Mucosa of rectum (tissue), 2 donors: ENCODE measurements at regions not wholly inside any gene's neighbourhood (a gene's known extent, or its start where the extent isn't known, plus 50 kb on each side); places are given as distances from the start of the nearest gene placed in this dataset.
A peak's percentile ranks its signal among the peaks of the same experiment; 100 is the strongest.

Experiments used
- H3K27ac ChIP-seq, 2 donors: one replicate each; pipeline ENCODE4 v1.7.0; 2013; ENCODE audit warnings: inconsistent platforms in 2 of 2, low read depth in 2 of 2, low read length in 2 of 2
- H3K27me3 ChIP-seq, 2 donors: one replicate each; pipeline ENCODE4 v1.7.0; 2013; ENCODE audit warnings: low read length in 2 of 2; ENCODE audit not compliant: control insufficient read depth in 2 of 2, insufficient read depth in 2 of 2
- H3K36me3 ChIP-seq, 2 donors: one replicate each; pipeline ENCODE4 v1.7.0; 2013; ENCODE audit warnings: low read length in 2 of 2; ENCODE audit not compliant: control insufficient read depth in 2 of 2, insufficient read depth in 2 of 2
- H3K4me1 ChIP-seq, 2 donors: one replicate each; pipeline ENCODE4 v1.7.0; 2013; ENCODE audit warnings: low read length in 2 of 2, mild to moderate bottlenecking in 1 of 2; ENCODE audit not compliant: control insufficient read depth in 2 of 2, insufficient read depth in 2 of 2
- H3K4me3 ChIP-seq, 2 donors: one replicate each; pipeline ENCODE4 v1.7.0; 2013; ENCODE audit warnings: low read length in 2 of 2
- H3K9ac ChIP-seq, 2 donors: one replicate each; pipeline ENCODE4 v1.7.0; 2013; ENCODE audit warnings: low read length in 2 of 2, low read depth in 1 of 2, mild to moderate bottlenecking in 1 of 2
- H3K9me3 ChIP-seq, 2 donors: one replicate each; pipeline ENCODE4 v1.7.0; 2013; ENCODE audit warnings: low read length in 2 of 2; ENCODE audit not compliant: control insufficient read depth in 2 of 2
- donor health status: healthy.
- donor health status: Normal muscosa, but diverticular disease.

DNA sequence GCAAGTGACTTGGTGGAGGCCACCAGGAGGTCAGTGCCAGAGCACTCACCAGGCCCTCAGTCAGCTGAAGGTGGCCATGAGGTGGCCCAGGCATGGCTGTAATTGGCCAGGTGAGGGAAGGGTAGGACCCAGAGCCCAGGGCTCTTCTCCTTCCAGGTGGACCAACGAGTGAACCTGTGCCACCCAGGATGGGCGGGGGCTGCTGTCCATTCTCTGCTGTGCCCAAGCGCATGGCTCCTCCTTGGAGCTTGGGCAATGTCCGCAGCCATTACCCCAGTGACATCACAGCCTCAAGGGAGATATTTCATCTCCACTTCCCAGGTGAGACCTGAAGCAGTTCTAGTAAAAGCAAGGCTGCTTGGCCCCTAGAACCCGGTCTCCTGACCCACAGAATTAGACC, 303.0 kb upstream of the FOXF1 start:
- Histone ChIP-seq H3K4me3 (no peak overlapping the region), H3K27ac (no peak overlapping the region)

DNA sequence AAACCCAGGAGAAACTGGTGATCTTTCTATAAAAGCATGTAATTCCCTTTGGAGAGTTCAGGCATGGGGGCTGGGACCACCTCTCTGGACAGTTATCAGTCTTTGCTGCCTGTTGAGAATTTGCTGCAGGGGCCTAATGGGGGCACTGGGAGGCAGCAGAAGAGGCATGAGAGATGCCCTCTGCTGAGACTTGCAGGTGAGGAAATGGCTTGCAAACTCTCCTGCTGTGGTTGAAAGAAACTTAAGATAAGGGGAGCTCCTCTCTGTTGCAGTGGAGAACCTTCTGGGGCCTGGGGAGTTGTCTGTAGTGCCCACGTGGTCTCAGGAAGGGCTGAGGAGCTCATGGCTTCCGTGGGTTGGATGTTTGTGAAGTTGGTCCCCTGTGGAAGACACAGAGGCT, 301.1 kb upstream of the FOXF1 start:
- no peak overlapping the region for H3K27ac ChIP-seq
- H3K4me1 ChIP-seq: peaks cover 0 to 1% of the 10 kb centered on the region in 2 donors
- H3K9ac ChIP-seq: no peak overlapping the region
- H3K9me3 ChIP-seq: no peaks in the 10 kb centered on the region
- no peaks in the 10 kb centered on the region for H3K36me3 ChIP-seq
- no peak overlapping the region for H3K4me3 ChIP-seq
- H3K27me3 ChIP-seq: no peaks in the 10 kb centered on the region

More for the DNA sequence above, 303.0 kb upstream of the FOXF1 start:
- Histone ChIP-seq H3K9ac (no peak overlapping the region), H3K36me3 (no peaks in the 10 kb centered on the region), H3K9me3 (no peaks in the 10 kb centered on the region), H3K27me3 (peaks cover 0 to 2% of the 10 kb centered on the region in 2 donors), H3K4me1 (no peaks in the 10 kb centered on the region)

DNA sequence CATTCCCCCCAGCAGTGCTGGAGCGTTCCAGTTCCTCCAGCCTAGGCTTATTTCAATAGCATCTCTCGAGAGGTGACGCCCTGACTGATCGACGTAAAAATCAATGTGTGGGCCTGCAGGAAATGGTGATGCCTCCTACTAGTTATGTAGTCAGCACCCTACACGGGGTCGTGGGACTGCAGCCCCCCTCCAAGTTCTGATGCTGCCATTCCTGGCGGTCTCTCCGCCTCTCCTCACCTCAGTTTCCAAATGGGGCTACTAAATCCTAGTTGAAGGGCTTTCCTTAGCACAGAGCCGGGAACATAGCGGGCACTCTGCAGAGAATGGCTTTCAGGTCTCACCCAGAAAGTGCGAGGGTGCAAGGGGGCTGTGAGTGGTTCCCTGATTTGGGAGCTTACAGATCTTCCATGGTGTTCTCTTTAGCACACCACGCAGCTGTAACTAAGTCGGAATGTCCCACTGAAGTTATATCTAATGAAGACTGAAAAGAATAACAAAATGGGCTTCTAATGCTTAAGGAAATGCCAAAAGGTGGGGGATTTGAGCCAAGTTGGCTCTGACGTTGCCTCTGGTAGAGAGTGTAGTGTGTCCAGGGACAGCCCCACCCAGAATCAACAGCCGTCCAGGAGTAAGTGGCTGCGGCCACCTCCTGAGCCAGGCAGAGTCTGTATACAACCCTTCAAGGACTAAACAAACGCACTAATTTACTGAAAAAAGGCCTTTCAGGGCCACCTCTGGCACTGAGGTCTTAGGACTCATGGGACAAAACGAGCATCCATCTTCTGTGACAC, 299.7 kb upstream of the FOXF1 start:
- H3K9me3 ChIP-seq: no peaks in the 10 kb centered on the region
- peaks cover 0 to 3% of the 10 kb centered on the region in 2 donors for H3K4me1 ChIP-seq
- no peak overlapping the region for H3K4me3 ChIP-seq
- no peak overlapping the region for H3K27ac ChIP-seq
- no peak overlapping the region for H3K9ac ChIP-seq
- H3K27me3 ChIP-seq: no peaks in the 10 kb centered on the region
- no peaks in the 10 kb centered on the region for H3K36me3 ChIP-seq

DNA sequence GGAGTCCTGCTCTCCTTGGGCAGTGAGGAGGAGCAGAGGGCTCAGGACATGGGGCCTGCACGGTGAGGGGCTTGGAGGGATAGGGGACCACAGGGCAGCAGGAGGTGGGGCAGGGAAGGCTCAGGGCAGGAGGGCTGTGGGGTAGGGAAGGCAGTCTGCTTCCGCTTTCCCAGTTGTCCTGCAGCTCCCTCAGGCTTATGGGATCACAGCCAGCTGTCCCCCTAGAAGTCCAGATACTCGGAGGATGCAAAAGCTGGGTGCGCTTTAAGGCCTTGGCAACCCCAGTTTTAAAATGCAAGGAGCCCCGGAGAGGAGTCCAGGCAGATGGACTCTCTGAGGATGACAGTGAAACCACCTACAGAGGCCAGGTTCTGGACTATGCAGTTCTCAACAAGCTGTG, 299.1 kb upstream of the FOXF1 start:
- Histone ChIP-seq H3K27ac (no peak overlapping the region), H3K4me3 (no peak overlapping the region), H3K9ac (no peak overlapping the region), H3K27me3 (no peaks in the 10 kb centered on the region), H3K4me1 (peaks cover 0 to 3% of the 10 kb centered on the region in 2 donors), H3K36me3 (no peaks in the 10 kb centered on the region), H3K9me3 (no peaks in the 10 kb centered on the region)

DNA sequence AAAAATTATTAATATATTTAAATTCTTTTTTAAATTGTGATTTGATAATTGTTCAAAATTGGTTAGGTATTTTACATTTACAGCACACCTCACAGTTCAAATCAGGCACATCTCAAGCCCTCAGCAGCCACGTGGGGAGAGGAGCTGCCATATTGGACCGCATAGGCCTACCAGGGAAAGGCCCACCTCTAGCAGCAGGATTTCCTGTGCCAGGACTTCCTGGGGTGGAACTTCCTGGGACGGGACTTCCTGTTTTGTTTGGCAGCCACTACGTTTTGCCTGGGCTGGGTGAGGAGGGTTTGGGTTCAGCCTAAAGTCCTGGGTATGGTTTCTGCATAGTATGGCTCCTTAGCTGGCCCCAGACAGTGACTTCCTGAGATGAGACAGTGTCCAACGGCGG, 298.5 kb upstream of the FOXF1 start:
- Histone ChIP-seq H3K9ac (no peak overlapping the region), H3K4me3 (no peak overlapping the region), H3K27ac (no peak overlapping the region), H3K36me3 (no peaks in the 10 kb centered on the region), H3K27me3 (no peaks in the 10 kb centered on the region), H3K9me3 (no peaks in the 10 kb centered on the region), H3K4me1 (peaks cover 0 to 3% of the 10 kb centered on the region in 2 donors)

DNA sequence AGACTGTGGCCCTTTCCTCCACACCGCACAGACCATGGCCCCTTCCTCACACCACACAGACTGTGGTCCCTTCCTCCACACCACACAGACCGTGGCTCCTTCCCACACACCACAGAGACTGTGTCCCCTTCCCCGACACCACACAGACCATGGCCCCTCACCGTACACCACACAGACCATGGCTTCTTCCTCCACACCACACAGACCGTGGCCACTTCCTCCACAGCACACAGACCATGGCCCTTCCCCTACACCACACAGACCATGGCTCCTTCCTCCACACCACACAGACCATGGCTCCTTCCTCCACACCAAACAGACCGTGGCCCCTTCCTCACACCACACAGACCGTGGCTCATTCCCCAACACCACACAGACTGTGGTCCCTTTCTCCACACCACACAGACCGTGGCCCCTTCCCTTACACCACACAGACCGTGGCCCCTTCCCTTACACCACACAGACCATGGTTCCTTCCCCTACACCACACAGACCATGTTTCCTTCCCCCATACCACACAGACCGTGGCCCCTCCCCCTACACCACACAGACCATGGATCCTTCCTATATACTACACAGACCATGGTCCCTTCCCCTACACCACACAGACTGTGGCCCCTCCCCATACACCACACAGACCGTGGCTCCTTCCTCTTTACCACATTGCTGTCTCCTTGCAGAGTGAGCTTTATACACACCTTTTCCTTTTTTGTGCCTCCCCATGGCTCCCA, 297.5 kb upstream of the FOXF1 start:
- no peaks in the 10 kb centered on the region for H3K9me3 ChIP-seq
- no peaks in the 10 kb centered on the region for H3K36me3 ChIP-seq
- H3K27ac ChIP-seq: no peak overlapping the region

DNA sequence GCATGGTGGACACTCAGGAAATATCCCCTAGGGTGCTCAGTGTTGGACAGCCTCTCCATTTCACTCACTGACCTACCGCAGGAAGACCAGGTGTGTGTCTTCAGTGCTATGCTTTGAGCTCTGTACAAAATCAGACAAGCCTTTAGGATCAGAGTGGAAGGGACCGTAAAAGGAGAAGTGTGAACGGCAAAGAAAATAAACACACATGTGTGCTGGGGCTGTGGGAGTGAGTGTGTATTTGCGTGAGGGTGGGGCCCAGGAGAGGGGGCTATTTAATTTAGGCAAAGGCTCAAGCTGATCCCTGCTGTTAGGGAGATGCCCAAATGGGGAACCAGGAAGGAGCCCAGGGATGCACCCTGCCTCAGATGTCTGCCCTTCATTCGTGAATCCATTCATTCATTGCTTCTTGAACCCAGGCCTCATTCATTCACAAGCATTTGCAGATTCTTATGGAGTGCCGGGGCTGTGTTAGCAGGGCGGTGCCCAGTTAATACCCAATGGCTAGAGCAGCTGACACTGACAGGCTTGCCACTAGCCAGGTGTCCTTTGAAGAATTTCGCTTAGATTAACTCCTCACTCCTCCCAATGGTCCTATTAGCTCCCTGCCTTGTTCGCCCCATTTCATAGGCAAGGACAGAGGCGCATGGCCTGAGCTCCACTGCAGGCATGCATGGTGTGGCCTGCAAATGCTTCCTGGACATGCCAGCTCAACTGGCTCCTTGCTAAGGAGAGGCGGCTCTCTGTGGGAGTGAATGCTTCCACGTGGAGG, 296.7 kb upstream of the FOXF1 start:
- H3K4me1 ChIP-seq: peaks cover 0 to 3% of the 10 kb centered on the region in 2 donors
- H3K4me3 ChIP-seq: no peak overlapping the region
- no peaks in the 10 kb centered on the region for H3K36me3 ChIP-seq
- H3K27me3 ChIP-seq: no peaks in the 10 kb centered on the region
- no peak overlapping the region for H3K9ac ChIP-seq
- H3K9me3 ChIP-seq: no peaks in the 10 kb centered on the region
- H3K27ac ChIP-seq: no peak overlapping the region

More for the DNA sequence above, 297.5 kb upstream of the FOXF1 start:
- H3K4me1 ChIP-seq: peaks cover 0 to 3% of the 10 kb centered on the region in 2 donors
- H3K27me3 ChIP-seq: no peaks in the 10 kb centered on the region
- no peak overlapping the region for H3K9ac ChIP-seq
- no peak overlapping the region for H3K4me3 ChIP-seq

DNA sequence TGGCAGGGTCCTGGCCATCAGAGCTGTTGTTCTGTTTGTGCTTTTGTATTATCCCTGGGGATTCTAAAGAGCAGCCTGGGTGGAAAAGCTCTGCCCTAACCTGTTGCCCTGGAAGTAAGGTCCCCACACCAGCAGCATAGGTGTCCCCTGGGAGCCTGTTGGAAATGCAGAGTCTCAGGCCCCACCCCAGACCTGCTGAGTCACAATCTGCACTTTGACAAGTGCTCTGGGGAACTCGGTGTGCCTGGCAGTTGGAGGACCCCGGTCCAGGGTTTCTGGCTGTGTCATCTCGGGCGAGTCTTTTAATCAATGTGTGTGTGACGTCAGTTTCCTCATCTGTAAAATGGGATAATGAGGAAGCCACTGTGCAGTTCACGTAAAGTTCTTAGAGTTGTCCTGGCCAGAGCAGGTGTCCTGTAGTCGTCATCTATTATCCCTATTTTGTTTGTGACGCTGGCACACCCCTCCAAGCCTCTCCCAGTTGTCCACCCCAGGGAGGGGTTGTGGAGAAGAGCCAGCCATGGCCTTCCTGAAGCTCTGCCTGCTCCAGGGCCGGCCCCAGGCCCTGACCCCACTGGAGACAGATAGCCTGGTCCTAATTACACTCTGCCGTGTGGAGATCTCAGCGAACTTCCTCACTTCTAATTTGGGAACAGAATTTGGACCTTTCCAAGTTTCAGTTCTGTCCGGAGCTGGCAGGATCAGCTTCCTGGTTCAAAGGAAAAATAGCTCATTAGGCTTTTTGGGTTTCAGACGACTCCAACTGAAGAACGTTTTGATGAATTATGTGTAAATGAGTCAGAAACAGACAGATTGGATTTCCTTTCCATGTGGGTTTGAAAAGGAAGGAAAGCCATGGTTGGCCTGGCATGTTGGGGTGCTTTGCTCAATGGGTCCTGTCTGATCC, 295.7 kb upstream of the FOXF1 start:
- Histone ChIP-seq H3K27me3 (no peaks in the 10 kb centered on the region), H3K4me1 (peaks cover 2 to 6% of the 10 kb centered on the region in 2 donors), H3K36me3 (no peaks in the 10 kb centered on the region), H3K4me3 (no peak overlapping the region), H3K27ac (peak overlapping the region; percentile 59 to 61), H3K9me3 (no peaks in the 10 kb centered on the region), H3K9ac (no peak overlapping the region)

DNA sequence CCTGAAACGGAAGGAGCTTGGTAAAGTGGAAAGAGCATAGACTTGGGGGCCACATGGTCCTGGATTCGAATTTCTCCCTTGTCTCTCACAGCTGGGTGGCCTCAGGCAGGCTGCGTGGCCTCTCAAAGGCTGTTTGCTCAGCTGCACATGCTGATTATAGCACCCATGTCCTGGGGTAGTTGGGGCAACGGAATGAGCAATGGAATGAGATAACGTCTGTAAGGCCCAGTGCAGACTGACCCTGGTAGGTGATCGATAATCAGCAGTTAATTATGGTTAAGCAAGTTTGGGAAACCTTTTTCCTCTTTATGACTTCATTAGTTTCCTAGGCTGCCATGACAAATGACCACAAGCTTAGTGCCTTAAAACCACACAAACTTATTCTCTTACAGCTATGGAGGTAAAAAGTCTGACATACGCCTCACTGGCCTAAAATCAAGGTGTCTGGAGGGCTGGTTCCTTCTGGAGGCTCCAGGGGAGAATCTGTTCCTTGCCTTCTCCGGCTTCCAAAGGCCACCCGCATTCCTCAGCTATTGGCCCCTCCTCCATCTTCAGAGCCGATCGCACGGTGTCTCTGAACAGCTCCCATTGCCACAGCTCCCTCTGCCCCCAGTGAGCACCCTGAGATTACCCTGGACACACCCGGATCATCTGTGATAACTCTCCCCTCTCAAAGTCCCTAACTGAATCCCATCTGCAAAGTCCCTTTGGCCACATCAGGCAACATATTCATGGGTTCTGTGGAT, 294.9 kb upstream of the FOXF1 start:
- no peaks in the 10 kb centered on the region for H3K9me3 ChIP-seq
- H3K4me1 ChIP-seq: peaks cover 2 to 7% of the 10 kb centered on the region in 2 donors
- H3K36me3 ChIP-seq: no peaks in the 10 kb centered on the region
- H3K4me3 ChIP-seq: no peak overlapping the region
- no peaks in the 10 kb centered on the region for H3K27me3 ChIP-seq
- H3K27ac ChIP-seq: peak overlapping the region; percentile 59 to 61
- no peak overlapping the region for H3K9ac ChIP-seq
